Caco-2 (cell line): ENCODE measurements at regions not wholly inside any gene's neighbourhood (a gene's known extent, or its start where the extent isn't known, plus 50 kb on each side); places are given as distances from the start of the nearest gene placed in this dataset.

Experiments
- BruUV-seq: library from RNA; stranded (reverse); fragments of 400-500 nt; replicated peaks from 2 replicates; lab custom pipeline; 2021; lab: Mats Ljungman, UMichigan
- CTCF ChIA-PET: fragments of 300-600 bp; sonication (Branson Sonifier 250); formaldehyde crosslinking; loops from one replicate; lab custom pipeline; 2022; ENCODE audit warnings: antibody characterized with exemption; lab: Charles Lee
- POLR2A ChIA-PET: fragments of 300-600 bp; sonication (Branson Sonifier 250); formaldehyde crosslinking; loops from one replicate; lab custom pipeline; 2022; ENCODE audit warnings: antibody characterized with exemption; lab: Charles Lee
- DNase-seq, 2 experiments: peaks; one replicate each; pipeline versions ENCODE4 v3.0.0 to v3.0.0-alpha.2; 2020 to 2022
- H3K27me3 ChIP-seq: replicated peaks from 2 replicates; pipeline ENCODE4 v1.6.0; 2011; ENCODE audit warnings: low read length; ENCODE audit not compliant: control insufficient read depth, insufficient read depth
- H3K36me3 ChIP-seq: 2 replicates; pipeline ENCODE4 v1.5.1; 2011; ENCODE audit warnings: low read length; ENCODE audit not compliant: control insufficient read depth, insufficient read depth
- H3K4me1 ChIP-seq: fragments of 250-450 bp; sonication (Bioruptor Pico); 2 replicates; pipeline ENCODE4 v1.5.1; 2020; ENCODE audit warnings: mild to moderate bottlenecking
- H3K4me3 ChIP-seq: 2 replicates; pipeline ENCODE4 v1.5.1; 2011; ENCODE audit warnings: low read depth, mild to moderate bottlenecking, control low read depth, low read length
- H3K9me3 ChIP-seq: fragments of 250-450 bp; sonication (Bioruptor Pico); 2 replicates; pipeline ENCODE4 v1.5.1; 2020; ENCODE audit warnings: mild to moderate bottlenecking, moderate library complexity
- H3K27ac Mint-ChIP-seq: one replicate; pipeline ENCODE4 v1.8.0; 2022; ENCODE audit warnings: mixed read lengths; ENCODE audit not compliant: unreplicated experiment
- H3K27me3 Mint-ChIP-seq: one replicate; pipeline ENCODE4 v1.8.0; 2022; ENCODE audit warnings: mixed read lengths; ENCODE audit not compliant: insufficient read depth, unreplicated experiment
- H3K36me3 Mint-ChIP-seq: one replicate; pipeline ENCODE4 v1.8.0; 2022; ENCODE audit warnings: mild to moderate bottlenecking, mixed read lengths; ENCODE audit not compliant: insufficient read depth, unreplicated experiment
- H3K4me1 Mint-ChIP-seq: one replicate; pipeline ENCODE4 v1.8.0; 2022; ENCODE audit warnings: low read depth, mixed read lengths; ENCODE audit not compliant: unreplicated experiment
- H3K4me3 Mint-ChIP-seq: one replicate; pipeline ENCODE4 v1.8.0; 2022; ENCODE audit warnings: mild to moderate bottlenecking, moderate library complexity, mixed read lengths; ENCODE audit not compliant: unreplicated experiment
- H3K9me3 Mint-ChIP-seq: one replicate; pipeline ENCODE4 v1.8.0; 2022; ENCODE audit warnings: mixed read lengths; ENCODE audit not compliant: unreplicated experiment
- intact Hi-C: fragments of 100-400 bp; cut with micrococcal nuclease; formaldehyde crosslinking; loops from one replicate; pipeline ENCODE4 v1.10.0; 2022; ENCODE audit not compliant: unreplicated experiment
- TF ChIP-seq, protein P1 (sequence below), 2 experiments: fragments of 200-600 bp in 1 of 2; IDR thresholded peaks; 1 replicate in 1 of 2; 2 replicates in 1 of 2; pipeline versions ENCODE4 v1.5.1 to v1.8.0; 2011 to 2022; ENCODE audit warnings: antibody characterized with exemption in 1 of 2, control low read depth in 1 of 2, inconsistent platforms in 1 of 2, low read depth in 1 of 2, low read length in 1 of 2, mild to moderate bottlenecking in 1 of 2, moderate library complexity in 1 of 2; ENCODE audit not compliant: insufficient read depth in 1 of 2, severe bottlenecking in 1 of 2, unreplicated experiment in 1 of 2

DNA sequence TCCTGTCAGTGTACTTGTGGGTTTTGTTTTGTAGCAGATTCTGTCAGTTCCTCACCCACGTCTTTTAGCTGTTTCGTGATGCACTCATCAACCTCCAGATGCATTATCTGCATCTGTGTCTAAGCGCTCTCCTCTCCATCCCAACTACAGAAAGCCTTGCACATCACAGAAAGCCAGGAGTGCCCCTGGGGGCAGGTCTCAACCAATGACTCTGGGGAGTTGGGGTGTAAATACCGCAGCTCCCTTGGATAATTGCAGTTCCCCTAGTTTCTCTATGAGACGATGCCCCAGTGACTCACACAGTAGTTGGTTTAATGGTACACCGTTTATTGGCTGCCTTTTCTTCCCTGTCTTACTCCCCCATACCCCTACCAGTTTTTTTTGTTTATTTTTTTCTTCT, 158.1 kb downstream of the SOX4 start:
- Histone ChIP-seq H3K4me3 (no peak overlapping the region), H3K4me1 (peaks cover 26% of the 10 kb centered on the region), H3K27me3 (no peaks in the 10 kb centered on the region), H3K36me3 (no peaks in the 10 kb centered on the region), H3K9me3 (no peaks in the 10 kb centered on the region)
- BruUV-seq: no TSS peak
- Mint-ChIP-seq H3K27ac (no peak overlapping the region), H3K36me3 (no peaks in the 10 kb centered on the region), H3K27me3 (no peaks in the 10 kb centered on the region), H3K4me3 (no peak overlapping the region), H3K4me1 (peaks cover 13% of the 10 kb centered on the region), H3K9me3 (no peaks in the 10 kb centered on the region)
- intact Hi-C loops: no loop called here
- ChIA-PET CTCF (no interaction called here), POLR2A (interaction anchor here (0.5 kb wide), 1 partner anchor 155 kb away, joined by 5 read pairs; no protein-coding TSS in a partner anchor)
- DNase-seq: no peak
- TF ChIP-seq, protein P1, sequence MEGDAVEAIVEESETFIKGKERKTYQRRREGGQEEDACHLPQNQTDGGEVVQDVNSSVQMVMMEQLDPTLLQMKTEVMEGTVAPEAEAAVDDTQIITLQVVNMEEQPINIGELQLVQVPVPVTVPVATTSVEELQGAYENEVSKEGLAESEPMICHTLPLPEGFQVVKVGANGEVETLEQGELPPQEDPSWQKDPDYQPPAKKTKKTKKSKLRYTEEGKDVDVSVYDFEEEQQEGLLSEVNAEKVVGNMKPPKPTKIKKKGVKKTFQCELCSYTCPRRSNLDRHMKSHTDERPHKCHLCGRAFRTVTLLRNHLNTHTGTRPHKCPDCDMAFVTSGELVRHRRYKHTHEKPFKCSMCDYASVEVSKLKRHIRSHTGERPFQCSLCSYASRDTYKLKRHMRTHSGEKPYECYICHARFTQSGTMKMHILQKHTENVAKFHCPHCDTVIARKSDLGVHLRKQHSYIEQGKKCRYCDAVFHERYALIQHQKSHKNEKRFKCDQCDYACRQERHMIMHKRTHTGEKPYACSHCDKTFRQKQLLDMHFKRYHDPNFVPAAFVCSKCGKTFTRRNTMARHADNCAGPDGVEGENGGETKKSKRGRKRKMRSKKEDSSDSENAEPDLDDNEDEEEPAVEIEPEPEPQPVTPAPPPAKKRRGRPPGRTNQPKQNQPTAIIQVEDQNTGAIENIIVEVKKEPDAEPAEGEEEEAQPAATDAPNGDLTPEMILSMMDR (IDR thresholded peaks at IDR 0.05; ENCODE audit: insufficient read depth in 1 of 2, low read depth in 1 of 2, low read length in 1 of 2, severe bottlenecking in 1 of 2, unreplicated experiment in 1 of 2): no peak

DNA sequence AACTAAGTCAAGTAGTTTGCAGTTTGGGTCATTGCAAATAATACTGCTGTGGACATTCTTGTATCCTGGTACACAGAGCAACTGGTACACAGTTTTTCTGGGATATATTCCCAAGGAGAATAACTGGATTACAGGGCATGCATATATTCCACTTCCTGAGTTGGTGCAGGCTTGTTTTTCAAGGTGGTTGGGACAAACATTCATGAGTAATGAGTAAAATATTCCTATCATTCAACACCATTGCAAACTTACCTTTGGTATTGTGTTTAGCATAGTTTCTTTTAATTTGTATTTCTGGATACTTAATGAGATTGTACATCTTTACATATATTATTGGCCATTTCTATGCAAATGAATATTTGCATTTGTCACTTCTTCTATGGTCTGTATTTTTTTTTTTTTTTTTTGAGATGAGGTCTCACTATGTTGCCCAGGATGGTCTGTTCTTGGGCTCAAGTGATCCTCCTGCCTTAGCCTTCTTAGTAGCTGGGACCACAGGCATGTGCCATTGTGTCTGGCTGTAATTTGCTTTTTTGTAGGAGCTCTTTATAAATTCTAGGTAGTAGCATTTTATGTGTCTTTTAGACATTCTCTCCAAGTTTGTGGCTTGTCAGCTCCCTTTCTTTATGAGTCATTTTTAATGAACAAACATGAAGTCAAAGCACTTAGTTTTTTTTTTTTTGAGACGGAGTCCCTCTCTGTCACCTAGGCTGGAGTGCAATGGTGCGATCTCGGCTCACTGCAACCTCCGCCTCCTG, 158.7 kb downstream of the SOX4 start:
- no peaks in the 10 kb centered on the region for H3K36me3 Mint-ChIP-seq
- ChIA-PET POLR2A (interaction anchor here (0.5 kb wide), 1 partner anchor 156 kb away, joined by 5 read pairs; no protein-coding TSS in a partner anchor), CTCF (no interaction called here)
- H3K9me3 ChIP-seq: no peaks in the 10 kb centered on the region
- no TSS peak for BruUV-seq
- peaks cover 17% of the 10 kb centered on the region for H3K4me1 Mint-ChIP-seq
- no peaks in the 10 kb centered on the region for H3K27me3 Mint-ChIP-seq
- no peaks in the 10 kb centered on the region for H3K9me3 Mint-ChIP-seq
- intact Hi-C loops: no loop called here
- H3K27me3 ChIP-seq: no peaks in the 10 kb centered on the region
- no peak overlapping the region for H3K27ac Mint-ChIP-seq
- H3K4me1 ChIP-seq: peaks cover 26% of the 10 kb centered on the region
- no peak overlapping the region for H3K4me3 ChIP-seq
- TF ChIP-seq, protein P1 (IDR thresholded peaks at IDR 0.05; ENCODE audit: insufficient read depth in 1 of 2, low read depth in 1 of 2, low read length in 1 of 2, severe bottlenecking in 1 of 2, unreplicated experiment in 1 of 2): no peak
- H3K4me3 Mint-ChIP-seq: no peak overlapping the region
- H3K36me3 ChIP-seq: no peaks in the 10 kb centered on the region
- no peak for DNase-seq

DNA sequence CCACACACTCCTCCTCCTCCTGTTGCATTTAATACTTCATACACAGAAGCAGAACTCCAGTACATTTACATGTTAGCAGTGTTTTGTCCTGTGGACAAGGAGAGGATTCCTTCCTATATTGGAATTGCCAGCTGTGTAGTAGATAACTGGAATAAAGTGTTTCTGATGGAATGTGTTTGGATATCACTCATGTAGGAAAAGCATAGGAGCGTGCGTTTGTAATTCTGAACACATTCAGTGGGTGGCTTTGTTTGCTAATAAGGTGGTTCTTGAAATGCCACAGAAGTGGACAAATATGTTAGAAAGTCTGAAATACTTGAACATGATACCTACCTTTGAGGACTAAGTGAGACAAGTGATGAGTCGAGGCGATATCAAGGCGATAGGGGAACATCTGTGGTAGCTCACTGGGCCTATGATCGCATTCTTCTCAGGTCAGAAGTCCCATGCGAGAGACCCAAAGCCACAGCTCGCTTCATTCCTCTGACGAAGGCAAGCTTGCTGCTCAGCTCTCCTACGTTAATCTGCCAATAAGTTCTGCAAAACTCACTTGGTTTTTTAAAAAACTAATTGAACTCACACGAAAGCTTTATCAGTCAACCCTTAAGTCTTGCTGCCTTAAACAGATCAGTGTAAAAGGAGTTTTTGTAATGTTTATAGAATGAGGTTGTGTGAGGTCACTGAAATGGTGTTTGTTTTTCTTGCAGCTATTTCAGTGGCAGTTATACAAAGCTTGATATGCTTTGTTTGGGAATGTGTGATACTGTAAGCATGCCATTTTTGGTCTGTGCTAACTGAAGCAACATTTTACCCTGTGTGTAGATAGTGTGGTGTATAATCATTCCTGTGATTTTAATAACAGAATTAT, 159.9 kb downstream of the SOX4 start:
- intact Hi-C loops: no loop called here
- ChIA-PET CTCF (interaction anchor here (0.6 kb wide), 1 partner anchor 15 kb away, joined by 3 read pairs; no protein-coding TSS in a partner anchor), POLR2A (interaction anchor here (0.7 kb wide), 1 partner anchor 160 kb away, joined by 3 read pairs; the partner anchor contains the start of gene SOX4)
- no TSS peak for BruUV-seq
- H3K4me3 ChIP-seq: no peak overlapping the region
- no peaks in the 10 kb centered on the region for H3K36me3 ChIP-seq
- H3K9me3 Mint-ChIP-seq: no peaks in the 10 kb centered on the region
- H3K9me3 ChIP-seq: no peaks in the 10 kb centered on the region
- TF ChIP-seq, protein P1 (IDR thresholded peaks at IDR 0.05; ENCODE audit: insufficient read depth in 1 of 2, low read depth in 1 of 2, low read length in 1 of 2, severe bottlenecking in 1 of 2, unreplicated experiment in 1 of 2): no peak
- no peak overlapping the region for H3K4me3 Mint-ChIP-seq
- DNase-seq: no peak
- H3K4me1 Mint-ChIP-seq: peaks cover 20% of the 10 kb centered on the region
- H3K36me3 Mint-ChIP-seq: no peaks in the 10 kb centered on the region
- no peaks in the 10 kb centered on the region for H3K27me3 Mint-ChIP-seq
- no peaks in the 10 kb centered on the region for H3K27me3 ChIP-seq
- no peak overlapping the region for H3K27ac Mint-ChIP-seq
- peaks cover 24% of the 10 kb centered on the region for H3K4me1 ChIP-seq
